ENCODE measurements at regions not wholly inside any gene's neighbourhood (a gene's known extent, or its start where the extent isn't known, plus 50 kb on each side); places are given as distances from the start of the nearest gene placed in this dataset.

DNA sequence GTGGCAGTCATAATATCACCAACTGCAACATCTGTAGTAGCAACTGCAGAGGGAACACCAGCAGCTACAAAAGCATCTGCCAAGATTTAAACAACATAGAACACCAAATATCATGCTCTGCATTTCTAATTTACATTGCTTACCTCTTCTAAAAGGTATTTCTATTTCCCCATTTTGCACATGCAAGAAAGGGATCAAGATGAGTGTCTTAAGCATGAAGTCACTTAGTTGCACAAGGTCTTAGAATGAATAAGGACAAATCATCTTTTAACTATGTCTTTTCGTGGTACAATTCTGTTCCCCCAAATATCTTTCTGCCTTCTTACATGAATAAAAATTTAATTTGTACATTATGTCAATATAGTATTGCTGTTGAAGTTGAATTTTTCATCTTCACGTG is 1746.4 kb downstream of the EFNA5 start:
- TF ChIP-seq, protein P1, sequence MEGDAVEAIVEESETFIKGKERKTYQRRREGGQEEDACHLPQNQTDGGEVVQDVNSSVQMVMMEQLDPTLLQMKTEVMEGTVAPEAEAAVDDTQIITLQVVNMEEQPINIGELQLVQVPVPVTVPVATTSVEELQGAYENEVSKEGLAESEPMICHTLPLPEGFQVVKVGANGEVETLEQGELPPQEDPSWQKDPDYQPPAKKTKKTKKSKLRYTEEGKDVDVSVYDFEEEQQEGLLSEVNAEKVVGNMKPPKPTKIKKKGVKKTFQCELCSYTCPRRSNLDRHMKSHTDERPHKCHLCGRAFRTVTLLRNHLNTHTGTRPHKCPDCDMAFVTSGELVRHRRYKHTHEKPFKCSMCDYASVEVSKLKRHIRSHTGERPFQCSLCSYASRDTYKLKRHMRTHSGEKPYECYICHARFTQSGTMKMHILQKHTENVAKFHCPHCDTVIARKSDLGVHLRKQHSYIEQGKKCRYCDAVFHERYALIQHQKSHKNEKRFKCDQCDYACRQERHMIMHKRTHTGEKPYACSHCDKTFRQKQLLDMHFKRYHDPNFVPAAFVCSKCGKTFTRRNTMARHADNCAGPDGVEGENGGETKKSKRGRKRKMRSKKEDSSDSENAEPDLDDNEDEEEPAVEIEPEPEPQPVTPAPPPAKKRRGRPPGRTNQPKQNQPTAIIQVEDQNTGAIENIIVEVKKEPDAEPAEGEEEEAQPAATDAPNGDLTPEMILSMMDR (conservative IDR thresholded peaks at IDR 0.05) = no peak
- no peak for TF ChIP-seq ZFX (IDR thresholded peaks at IDR 0.05)
